H7 (cell line): ENCODE measurements at regions not wholly inside any gene's neighbourhood (a gene's known extent, or its start where the extent isn't known, plus 50 kb on each side); places are given as distances from the start of the nearest gene placed in this dataset.

Experiments
- DNase-seq: peaks from one replicate; pipeline ENCODE4 v3.0.0; 2012
- H3K27me3 ChIP-seq: 2 replicates; pipeline ENCODE4 v1.6.0; 2011; ENCODE audit warnings: mild to moderate bottlenecking, low read length; ENCODE audit not compliant: control insufficient read depth, insufficient read depth
- H3K36me3 ChIP-seq: replicated peaks from 2 replicates; pipeline ENCODE4 v1.5.1; 2011; ENCODE audit warnings: low read length; ENCODE audit not compliant: control insufficient read depth, insufficient read depth
- H3K4me3 ChIP-seq: 2 replicates; pipeline ENCODE4 v1.5.1; 2011; ENCODE audit warnings: low read depth, mild to moderate bottlenecking, control low read depth, low read length, moderate library complexity; ENCODE audit not compliant: insufficient read depth

GRCh38 chr2:118274841-118275510, 186.7 kb downstream of the INSIG2 start:
- peaks cover 19% of the 10 kb centered on the region; the same call in 1 of the 2 replicates for H3K27me3 ChIP-seq
- no peak for DNase-seq

GRCh38 chr2:118272391-118272790, 184.1 kb downstream of the INSIG2 start:
- Histone ChIP-seq H3K27me3 (peaks cover 6% of the 10 kb centered on the region; the same call in 1 of the 2 replicates), H3K36me3 (no peaks in the 10 kb centered on the region), H3K4me3 (no peak overlapping the region)
- DNase-seq, result no peak

More at GRCh38 chr2:118274841-118275510, 186.7 kb downstream of the INSIG2 start:
- H3K4me3 ChIP-seq, result no peak overlapping the region
- no peaks in the 10 kb centered on the region for H3K36me3 ChIP-seq

- peak; percentile 35 for DNase-seq
- Histone ChIP-seq H3K36me3 (no peaks in the 10 kb centered on the region), H3K4me3 (no peak overlapping the region), H3K27me3 (no peaks in the 10 kb centered on the region; the same call in 1 of the 2 replicates)
Measured at GRCh38 chr2:118269408-118270051, 181.3 kb downstream of the INSIG2 start.

- H3K27me3 ChIP-seq, result no peaks in the 10 kb centered on the region; the same call in 1 of the 2 replicates
- no peak for DNase-seq
- no peak overlapping the region for H3K4me3 ChIP-seq
- H3K36me3 ChIP-seq, result no peaks in the 10 kb centered on the region
Measured at GRCh38 chr2:118268268-118268667, 180.0 kb downstream of the INSIG2 start.

- DNase-seq, result no peak
- Histone ChIP-seq H3K36me3 (no peaks in the 10 kb centered on the region), H3K4me3 (no peak overlapping the region)
Measured at GRCh38 chr2:118265873-118266455, 177.7 kb downstream of the INSIG2 start.

GRCh38 chr2:118264232-118264990, 176.1 kb downstream of the INSIG2 start:
- no peak overlapping the region for H3K4me3 ChIP-seq

More at GRCh38 chr2:118265873-118266455, 177.7 kb downstream of the INSIG2 start:
- H3K27me3 ChIP-seq, result no peaks in the 10 kb centered on the region

GRCh38 chr2:118257696-118258095, 169.4 kb downstream of the INSIG2 start:
- Histone ChIP-seq H3K36me3 (no peaks in the 10 kb centered on the region), H3K4me3 (no peak overlapping the region), H3K27me3 (no peaks in the 10 kb centered on the region)
- no peak for DNase-seq

More at GRCh38 chr2:118264232-118264990, 176.1 kb downstream of the INSIG2 start:
- no peak for DNase-seq
- Histone ChIP-seq H3K27me3 (no peaks in the 10 kb centered on the region), H3K36me3 (no peaks in the 10 kb centered on the region)

GRCh38 chr2:118255771-118256372, 167.6 kb downstream of the INSIG2 start:
- DNase-seq, result peak; percentile 36
- Histone ChIP-seq H3K4me3 (no peak overlapping the region), H3K36me3 (no peaks in the 10 kb centered on the region), H3K27me3 (no peaks in the 10 kb centered on the region)

- Histone ChIP-seq H3K36me3 (no peaks in the 10 kb centered on the region), H3K4me3 (no peak overlapping the region), H3K27me3 (no peaks in the 10 kb centered on the region)
- DNase-seq, result no peak
Measured at GRCh38 chr2:118255301-118255700, 167.0 kb downstream of the INSIG2 start.

GRCh38 chr2:118254116-118254515, 165.8 kb downstream of the INSIG2 start:
- no peak overlapping the region for H3K4me3 ChIP-seq
- H3K36me3 ChIP-seq, result no peaks in the 10 kb centered on the region
- DNase-seq, result no peak
- no peaks in the 10 kb centered on the region; the same call in 1 of the 2 replicates for H3K27me3 ChIP-seq

GRCh38 chr2:118251427-118251826, 163.2 kb downstream of the INSIG2 start:
- no peak for DNase-seq
- H3K27me3 ChIP-seq, result no peaks in the 10 kb centered on the region; the same call in 1 of the 2 replicates

GRCh38 chr2:118250463-118250862, 162.2 kb downstream of the INSIG2 start:
- Histone ChIP-seq H3K27me3 (no peaks in the 10 kb centered on the region; the same call in 1 of the 2 replicates), H3K4me3 (no peak overlapping the region), H3K36me3 (no peaks in the 10 kb centered on the region)
- no peak for DNase-seq

More at GRCh38 chr2:118251427-118251826, 163.2 kb downstream of the INSIG2 start:
- Histone ChIP-seq H3K36me3 (no peaks in the 10 kb centered on the region), H3K4me3 (no peak overlapping the region)

GRCh38 chr2:118250001-118250400, 161.7 kb downstream of the INSIG2 start:
- no peak for DNase-seq
- no peaks in the 10 kb centered on the region; the same call in 1 of the 2 replicates for H3K27me3 ChIP-seq
- H3K4me3 ChIP-seq, result no peak overlapping the region
- no peaks in the 10 kb centered on the region for H3K36me3 ChIP-seq

GRCh38 chr2:118249531-118249930, 161.3 kb downstream of the INSIG2 start:
- DNase-seq, result no peak
- no peaks in the 10 kb centered on the region for H3K36me3 ChIP-seq

More at GRCh38 chr2:118249531-118249930, 161.3 kb downstream of the INSIG2 start:
- H3K4me3 ChIP-seq, result no peak overlapping the region
- H3K27me3 ChIP-seq, result no peaks in the 10 kb centered on the region; the same call in 1 of the 2 replicates
